H54 (cell line): ENCODE measurements at regions not wholly inside any gene's neighbourhood (a gene's known extent, or its start where the extent isn't known, plus 50 kb on each side); places are given as distances from the start of the nearest gene placed in this dataset.

Experiments used
- DNase-seq: peaks from one replicate; pipeline ENCODE4 v3.0.0; 2011; ENCODE audit warnings: low spot score, mixed read lengths; ENCODE audit not compliant: insufficient read length
- FAIRE-seq: peaks from 3 replicates; lab custom pipeline; 2011; peaks lifted over from hg19 to GRCh38; lab: Jason Lieb, UNC
- POLR2A ChIP-seq: IDR thresholded peaks from 2 replicates; pipeline ENCODE4 v1.6.1; 2011; ENCODE audit warnings: low read depth, mild to moderate bottlenecking, low read length

GRCh38 chr13:103325672-103326071 lies 259.5 kb upstream of the SLC10A2 start:
- TF ChIP-seq POLR2A = no peak
- DNase-seq (no peak), FAIRE-seq (no peak)

- FAIRE-seq (no peak), DNase-seq (no peak)
- TF ChIP-seq POLR2A = no peak
These were observed 258.4 kb upstream of the SLC10A2 start for GRCh38 chr13:103324641-103325040.

DNA sequence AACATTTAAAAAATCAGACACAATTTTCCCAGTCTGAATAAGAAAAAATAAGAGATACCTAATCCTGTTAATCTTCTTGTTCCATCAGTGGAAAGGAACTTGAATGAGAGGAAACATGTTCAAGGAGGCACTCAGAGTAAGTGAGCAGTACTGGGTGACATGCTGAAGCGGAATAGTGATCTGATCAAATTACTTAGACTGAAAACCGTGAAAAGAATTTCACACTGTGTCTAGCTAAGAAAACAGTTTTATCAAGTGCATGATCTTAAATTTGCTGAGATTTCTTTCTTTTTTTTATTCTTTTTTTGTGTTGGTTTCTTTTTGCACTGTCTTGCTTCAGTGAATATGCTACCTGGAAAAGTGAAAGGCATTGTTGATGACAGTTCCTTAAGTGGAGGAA lies 249.5 kb upstream of the SLC10A2 start:
- DNase-seq (no peak), FAIRE-seq (no peak)
- TF ChIP-seq POLR2A = no peak

DNA sequence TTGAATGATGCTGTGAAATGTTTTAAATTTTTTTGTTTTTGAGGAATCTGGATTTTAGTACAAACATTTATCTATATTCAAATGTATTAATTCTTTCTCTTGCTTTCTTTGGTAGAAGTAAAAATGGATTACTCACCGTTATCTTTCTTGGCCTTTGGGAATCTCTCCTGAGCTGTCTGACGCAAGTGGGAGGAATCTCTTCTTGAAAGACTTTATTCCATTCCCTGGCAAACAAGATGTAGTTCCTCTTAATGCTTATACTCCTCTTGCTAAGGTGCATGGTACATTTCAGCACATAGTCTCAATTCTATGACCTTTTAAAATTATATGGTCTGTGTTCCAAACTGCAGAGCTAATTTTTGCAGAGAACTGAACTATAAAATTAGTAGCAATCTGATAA lies 246.2 kb upstream of the SLC10A2 start:
- no peak for FAIRE-seq
- no peak for TF ChIP-seq POLR2A

GRCh38 chr13:103308667-103309066 lies 242.4 kb upstream of the SLC10A2 start:
- DNase-seq (no peak), FAIRE-seq (no peak)
- TF ChIP-seq POLR2A = no peak

More for the DNA sequence above, 246.2 kb upstream of the SLC10A2 start:
- no peak for DNase-seq

DNA sequence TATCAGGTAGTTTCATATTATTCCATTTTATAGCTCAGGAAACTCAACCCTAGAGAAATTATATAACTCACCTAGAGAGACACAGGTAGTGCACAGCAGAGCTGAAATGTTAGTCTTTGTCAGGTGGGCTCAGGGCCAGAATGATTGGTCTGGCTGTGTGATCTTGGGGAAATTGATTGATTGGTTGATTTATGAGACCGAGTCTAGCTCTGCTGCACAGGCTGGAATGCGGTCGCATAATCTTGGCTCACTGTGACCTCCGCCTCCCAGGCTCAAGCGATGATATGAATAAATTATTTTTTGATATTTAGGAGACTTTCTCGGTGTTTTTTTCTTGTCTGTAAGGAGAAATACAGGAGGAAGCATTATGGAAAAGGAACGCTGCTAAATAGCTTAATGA lies 239.9 kb upstream of the SLC10A2 start:
- DNase-seq (no peak), FAIRE-seq (no peak)
- no peak for TF ChIP-seq POLR2A

DNA sequence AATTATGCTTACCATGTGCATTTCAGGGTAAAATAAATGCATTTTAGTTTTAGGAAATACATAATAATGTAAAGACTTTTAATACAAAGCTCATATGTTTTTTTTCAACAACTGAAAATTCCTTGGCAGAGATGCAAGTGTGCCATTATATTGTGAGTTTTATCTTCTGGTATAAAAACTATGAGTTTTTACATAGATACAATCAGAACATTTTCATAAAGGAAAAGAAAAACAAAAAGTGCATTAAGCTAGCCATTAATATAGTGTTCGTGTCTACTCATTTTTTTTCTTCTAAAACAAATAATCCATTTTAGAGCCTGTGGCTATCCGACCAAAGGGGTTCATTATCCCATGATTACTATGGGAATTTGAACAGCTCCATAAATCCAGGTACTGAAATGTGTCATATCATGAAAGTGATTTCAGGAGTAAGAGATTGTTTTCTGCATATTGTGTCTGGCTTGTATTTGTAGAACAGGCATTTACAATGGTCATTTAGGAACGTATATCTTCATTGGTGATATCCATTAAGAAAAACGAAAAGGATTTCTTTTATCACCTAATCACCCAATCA lies 236.9 kb upstream of the SLC10A2 start:
- DNase-seq (no peak), FAIRE-seq (peak; percentile 48)
- no peak for TF ChIP-seq POLR2A

DNA sequence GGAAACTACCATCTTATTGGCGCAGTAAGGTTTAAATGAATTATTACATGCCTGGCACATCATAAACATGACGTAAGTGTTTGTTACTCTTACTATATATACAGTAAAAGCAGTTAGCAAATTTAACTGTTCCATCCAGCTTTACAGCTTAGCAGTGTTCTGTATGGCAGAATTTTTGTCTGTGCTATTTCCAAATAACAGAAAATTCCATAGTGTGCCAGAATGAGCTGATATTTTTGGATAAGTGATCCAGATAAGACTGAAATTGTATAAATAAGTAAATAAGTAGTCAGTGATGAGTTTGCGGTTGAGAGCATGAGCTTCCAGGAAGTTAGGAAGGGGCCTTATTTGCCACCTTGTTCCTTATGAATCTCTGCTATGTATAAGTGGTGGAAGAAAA lies 236.5 kb upstream of the SLC10A2 start:
- TF ChIP-seq POLR2A = no peak
- no peak for FAIRE-seq

GRCh38 chr13:103299079-103299478 lies 232.9 kb upstream of the SLC10A2 start:
- DNase-seq = no peak
- TF ChIP-seq POLR2A = no peak
- FAIRE-seq = no peak

More for the DNA sequence above, 236.5 kb upstream of the SLC10A2 start:
- DNase-seq = no peak

DNA sequence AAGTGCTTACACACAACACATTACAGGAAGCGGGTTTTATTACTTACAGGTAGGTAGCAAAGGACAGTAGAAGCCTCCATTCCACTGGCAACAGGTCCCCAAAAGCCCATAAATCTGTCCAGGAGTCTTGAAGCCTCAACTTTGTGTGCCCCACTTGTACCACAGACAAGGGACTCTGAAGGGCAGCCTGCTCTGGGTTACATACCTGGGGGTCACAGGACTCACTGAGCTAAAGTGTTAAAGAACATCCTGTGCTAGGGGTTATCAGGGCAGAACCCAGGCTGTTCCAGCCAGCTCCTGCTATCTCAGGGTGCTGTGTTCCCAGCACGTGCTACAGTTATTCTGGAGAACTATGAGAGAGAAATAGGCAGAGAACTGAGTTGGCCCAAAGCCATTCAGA lies 230.9 kb upstream of the SLC10A2 start:
- no peak for DNase-seq
- no peak for FAIRE-seq
- no peak for TF ChIP-seq POLR2A

DNA sequence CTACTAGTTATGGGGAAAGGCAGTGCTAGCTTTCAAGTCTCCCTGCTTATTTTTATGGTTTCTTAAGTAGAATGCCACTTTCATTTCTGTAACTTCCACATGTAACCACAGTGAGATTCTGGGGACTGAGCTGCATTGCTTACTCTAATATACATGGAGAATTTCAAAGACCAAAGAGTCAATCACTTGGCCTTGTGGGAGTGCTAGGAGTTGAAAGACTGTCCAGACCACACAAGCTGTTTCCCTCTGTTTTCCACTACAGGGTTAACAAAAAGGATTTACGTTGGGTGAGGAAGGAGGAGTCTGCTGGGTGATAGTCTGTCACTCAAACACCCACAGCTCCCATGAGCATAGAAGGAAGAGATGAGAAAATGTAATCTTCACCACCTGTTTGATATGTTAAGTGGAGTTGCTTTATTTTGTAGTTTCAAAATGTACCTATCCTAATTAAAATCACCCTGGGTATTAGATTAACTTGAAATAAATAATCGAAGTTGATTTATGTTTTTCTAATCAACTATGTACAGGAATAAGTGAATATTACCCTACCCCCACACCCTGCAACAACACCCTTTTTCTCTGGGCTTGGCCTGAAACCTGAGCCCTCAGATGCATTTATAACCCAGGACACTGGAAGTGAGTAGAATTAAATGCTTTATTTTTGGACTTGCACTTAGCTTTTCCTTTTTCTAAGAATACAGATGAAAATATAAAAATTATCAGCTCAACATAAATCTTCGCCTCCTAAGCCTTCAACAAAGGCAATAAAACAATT lies 225.8 kb upstream of the SLC10A2 start:
- no peak for DNase-seq
- no peak for TF ChIP-seq POLR2A
- no peak for FAIRE-seq

GRCh38 chr13:103291226-103291625 lies 225.0 kb upstream of the SLC10A2 start:
- TF ChIP-seq POLR2A = no peak
- FAIRE-seq = no peak
- no peak for DNase-seq

DNA sequence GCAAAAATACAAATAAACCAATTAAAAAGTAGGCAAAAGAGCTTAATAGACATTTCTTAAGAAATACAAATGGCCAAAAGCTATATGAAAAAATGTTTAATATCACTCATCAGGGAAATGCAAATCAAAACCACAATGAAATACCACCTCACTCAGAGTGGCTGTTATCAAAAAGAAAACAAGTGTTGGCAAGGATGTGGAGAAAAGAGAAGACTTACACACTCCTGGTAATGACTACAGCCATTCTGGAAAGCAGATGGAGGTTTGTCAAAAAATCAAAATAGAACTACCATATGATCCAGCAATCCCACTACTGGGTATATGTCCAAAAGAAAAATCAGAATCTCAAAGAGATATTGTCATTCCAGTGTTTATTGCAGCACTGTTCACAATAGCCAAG lies 223.5 kb upstream of the SLC10A2 start:
- TF ChIP-seq POLR2A = no peak
- no peak for DNase-seq
- no peak for FAIRE-seq

- FAIRE-seq (peak; percentile 88), DNase-seq (no peak)
- no peak for TF ChIP-seq POLR2A
These were observed 221.9 kb upstream of the SLC10A2 start for GRCh38 chr13:103288114-103288513.

DNA sequence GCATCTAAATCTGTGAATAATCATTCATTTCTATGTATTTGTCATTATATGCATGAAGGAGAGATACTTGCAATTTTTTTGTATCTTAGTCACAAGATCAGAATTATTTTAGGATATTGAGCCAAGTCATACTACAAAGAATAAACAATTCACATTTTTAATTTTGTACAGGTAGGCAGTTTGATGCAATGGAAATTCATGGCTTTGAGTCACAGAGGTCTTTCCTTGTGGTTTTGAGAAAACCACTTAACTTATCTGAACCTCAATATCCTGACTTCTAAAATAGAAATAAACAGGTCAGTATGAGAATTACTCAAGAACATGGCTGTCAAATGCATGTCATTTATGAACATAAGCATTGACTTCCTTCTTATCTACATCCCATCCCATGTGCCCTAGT lies 221.4 kb upstream of the SLC10A2 start:
- FAIRE-seq (no peak), DNase-seq (no peak)
- no peak for TF ChIP-seq POLR2A
